ENCODE measurements at regions not wholly inside any gene's neighbourhood (a gene's known extent, or its start where the extent isn't known, plus 50 kb on each side); places are given as distances from the start of the nearest gene placed in this dataset.

GRCh38 chr9:23079798-23080197 lies 633.2 kb downstream of the DMRTA1 start:
- TF ChIP-seq CTCF (IDR thresholded peaks at IDR 0.05; ENCODE audit: unreplicated experiment): no peak
- Mint-ChIP-seq H3K27me3 (ENCODE audit: low read depth) (no peaks in the 10 kb centered on the region), H3K36me3 (no peaks in the 10 kb centered on the region), H3K4me3 (no peak overlapping the region), H3K4me1 (no peaks in the 10 kb centered on the region), H3K27ac (no peak overlapping the region), H3K9me3 (no peaks in the 10 kb centered on the region)
- DNase-seq (ENCODE audit: low spot score in 2 of 2, unreplicated experiment in 2 of 2): no peak

GRCh38 chr9:23081377-23081776 lies 634.8 kb downstream of the DMRTA1 start:
- H3K27ac Mint-ChIP-seq: no peak overlapping the region
- no peaks in the 10 kb centered on the region for H3K4me1 Mint-ChIP-seq
- H3K9me3 Mint-ChIP-seq: peaks cover 12% of the 10 kb centered on the region

GRCh38 chr9:23088932-23089364 lies 642.3 kb downstream of the DMRTA1 start:
- Mint-ChIP-seq H3K27me3 (ENCODE audit: low read depth) (no peaks in the 10 kb centered on the region), H3K9me3 (peaks cover 18% of the 10 kb centered on the region), H3K4me1 (no peaks in the 10 kb centered on the region), H3K27ac (no peak overlapping the region), H3K4me3 (no peak overlapping the region), H3K36me3 (no peaks in the 10 kb centered on the region)
- no peak for DNase-seq (ENCODE audit: low spot score in 2 of 2, unreplicated experiment in 2 of 2)
- TF ChIP-seq CTCF (IDR thresholded peaks at IDR 0.05; ENCODE audit: unreplicated experiment): no peak

More at GRCh38 chr9:23081377-23081776, 634.8 kb downstream of the DMRTA1 start:
- TF ChIP-seq CTCF (IDR thresholded peaks at IDR 0.05; ENCODE audit: unreplicated experiment): no peak
- no peak for DNase-seq (ENCODE audit: low spot score in 2 of 2, unreplicated experiment in 2 of 2)
- H3K4me3 Mint-ChIP-seq: no peak overlapping the region
- no peaks in the 10 kb centered on the region for H3K27me3 Mint-ChIP-seq (ENCODE audit: low read depth)
- no peaks in the 10 kb centered on the region for H3K36me3 Mint-ChIP-seq

- H3K27ac Mint-ChIP-seq: peak overlapping the region; percentile 84
- DNase-seq (ENCODE audit: low spot score in 2 of 2, unreplicated experiment in 2 of 2): no peak
- H3K9me3 Mint-ChIP-seq: no peaks in the 10 kb centered on the region
- peaks cover 7% of the 10 kb centered on the region for H3K4me1 Mint-ChIP-seq
- no peak for TF ChIP-seq CTCF (IDR thresholded peaks at IDR 0.05; ENCODE audit: unreplicated experiment)
- no peaks in the 10 kb centered on the region for H3K36me3 Mint-ChIP-seq
- no peaks in the 10 kb centered on the region for H3K27me3 Mint-ChIP-seq (ENCODE audit: low read depth)
- no peak overlapping the region for H3K4me3 Mint-ChIP-seq
Measured at GRCh38 chr9:23117616-23118015, 671.0 kb downstream of the DMRTA1 start.

- Mint-ChIP-seq H3K27me3 (ENCODE audit: low read depth) (no peaks in the 10 kb centered on the region), H3K4me1 (peaks cover 7% of the 10 kb centered on the region), H3K9me3 (no peaks in the 10 kb centered on the region), H3K4me3 (no peak overlapping the region), H3K36me3 (no peaks in the 10 kb centered on the region), H3K27ac (no peak overlapping the region)
- DNase-seq (ENCODE audit: low spot score in 2 of 2, unreplicated experiment in 2 of 2): no peak
- no peak for TF ChIP-seq CTCF (IDR thresholded peaks at IDR 0.05; ENCODE audit: unreplicated experiment)
Measured at GRCh38 chr9:23120630-23121029, 674.0 kb downstream of the DMRTA1 start.

GRCh38 chr9:23123048-23123632 lies 676.5 kb downstream of the DMRTA1 start:
- peak in 1 of 2 experiments; percentile 54 for DNase-seq (ENCODE audit: low spot score in 2 of 2, unreplicated experiment in 2 of 2)
- peak; percentile 95 for TF ChIP-seq CTCF (IDR thresholded peaks at IDR 0.05; ENCODE audit: unreplicated experiment)
- H3K9me3 Mint-ChIP-seq: no peaks in the 10 kb centered on the region
- no peaks in the 10 kb centered on the region for H3K4me1 Mint-ChIP-seq
- no peak overlapping the region for H3K4me3 Mint-ChIP-seq
- H3K36me3 Mint-ChIP-seq: no peaks in the 10 kb centered on the region
- H3K27ac Mint-ChIP-seq: no peak overlapping the region
- no peaks in the 10 kb centered on the region for H3K27me3 Mint-ChIP-seq (ENCODE audit: low read depth)

All from mesothelial cell of epicardium (in vitro differentiated cells).